ENCODE measurements at regions not wholly inside any gene's neighbourhood (a gene's known extent, or its start where the extent isn't known, plus 50 kb on each side); places are given as distances from the start of the nearest gene placed in this dataset.

- TF ChIP-seq ZNF462 (CRISPR knock-in tag; IDR thresholded peaks at IDR 0.05), result no peak
- TF ChIP-seq CTCF (conservative IDR thresholded peaks at IDR 0.05; ENCODE audit: low read depth in 2 of 2), result no peak
Measured at GRCh38 chr22:47645923-47646322, 883.5 kb downstream of the TBC1D22A start (continued).

- Mint-ChIP-seq H3K27ac (no peak overlapping the region), H3K4me3 (no peak overlapping the region), H3K36me3 (ENCODE audit: low read depth) (no peaks in the 10 kb centered on the region; the same call in 2 of the 3 replicates), H3K4me1 (peaks cover 9% of the 10 kb centered on the region; the same call in 2 of the 3 replicates), H3K27me3 (ENCODE audit: insufficient read depth, low read depth, poor library complexity) (no peaks in the 10 kb centered on the region), H3K9me3 (peaks cover 5% of the 10 kb centered on the region; the same call in 2 of the 3 replicates)
- Histone ChIP-seq H3K27me3 (ENCODE audit: insufficient read depth) (no peaks in the 10 kb centered on the region), H3K27ac (ENCODE audit: low read depth) (no peak overlapping the region), H3K36me3 (ENCODE audit: insufficient read depth) (0 out of 2 replicates have a peak, but pooled peaks cover 3% of the 10 kb centered on the region), H3K4me3 (no peak overlapping the region), H3K4me2 (no peak overlapping the region), H3K79me2 (replicated peaks; ENCODE audit: insufficient read depth) (no peaks in the 10 kb centered on the region), H4K20me1 (replicated peaks; ENCODE audit: insufficient read depth) (no peaks in the 10 kb centered on the region), H3K4me1 (ENCODE audit: insufficient read depth) (no peaks in the 10 kb centered on the region), H3K9me2 (ENCODE audit: insufficient read depth) (no peaks in the 10 kb centered on the region), H2AFZ (no peak overlapping the region), H3F3A (replicated peaks; ENCODE audit: low read depth) (no peaks in the 10 kb centered on the region)
- TF ChIP-seq POLR2AphosphoS5 (IDR thresholded peaks at IDR 0.05; ENCODE audit: low read depth) (no peak), NANOG (IDR thresholded peaks at IDR 0.05; ENCODE audit: borderline replicate concordance) (no peak), REST (IDR thresholded peaks at IDR 0.05; ENCODE audit: unreplicated experiment) (no peak), JUNB (IDR thresholded peaks at IDR 0.05; ENCODE audit: unreplicated experiment) (no peak), ZNF114 (CRISPR knock-in tag; IDR thresholded peaks at IDR 0.05) (no peak), CREB1 (CRISPR knock-in tag; IDR thresholded peaks at IDR 0.05; ENCODE audit: low read depth) (no peak)
- DNase-seq (ENCODE audit: low spot score), result no peak
- ATAC-seq, result no peak
Measured at GRCh38 chr22:47645450-47645914, 883.0 kb downstream of the TBC1D22A start.

Data from GM23338 (cell line).